Fibroblast of skin of right quadriceps (primary cell): ENCODE measurements at regions not wholly inside any gene's neighbourhood (a gene's known extent, or its start where the extent isn't known, plus 50 kb on each side); places are given as distances from the start of the nearest gene placed in this dataset.
A peak's percentile ranks its signal among the peaks of the same experiment; 100 is the strongest.

Source experiments
- DNase-seq: peaks from one replicate; pipeline ENCODE4 v3.0.0-alpha.2; 2013

DNA sequence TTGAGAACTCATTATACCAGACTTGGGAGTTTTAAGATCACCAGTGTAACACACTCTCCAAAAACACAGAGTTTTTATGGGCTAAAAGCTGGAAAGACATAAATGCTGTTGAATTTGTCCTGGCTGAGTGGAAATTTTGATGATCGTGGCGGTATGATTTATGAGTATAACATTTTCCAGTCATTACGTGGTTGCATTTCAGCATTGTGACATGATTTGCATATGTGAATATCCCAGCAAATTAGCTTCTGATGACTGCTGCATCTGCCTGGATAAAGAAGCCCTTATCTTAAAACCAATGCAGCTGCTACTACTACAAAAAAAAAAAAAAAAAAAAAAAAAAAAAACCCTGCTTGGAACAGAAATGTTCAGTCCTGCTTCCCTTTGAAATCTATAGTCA is 850.9 kb downstream of the TFAP2A start:
- DNase-seq, result peak; percentile 81

DNA sequence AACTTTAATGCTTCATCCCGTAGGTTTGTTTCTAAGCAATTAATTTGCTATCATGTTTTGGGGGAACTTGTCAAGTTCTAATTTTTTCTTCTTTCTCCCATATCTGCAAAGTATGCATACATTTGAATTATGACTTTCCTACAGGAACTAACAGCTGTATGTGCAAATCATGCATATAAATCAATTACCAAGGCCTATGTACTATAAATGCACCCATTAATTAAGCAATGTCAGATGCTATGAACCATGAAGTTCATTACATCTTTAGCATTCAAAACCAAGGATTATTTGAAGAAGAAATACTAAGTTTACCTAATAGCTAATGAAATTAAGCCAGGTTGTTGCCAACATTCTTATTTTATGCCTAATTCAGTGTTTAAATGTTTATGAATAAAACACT is 851.3 kb downstream of the TFAP2A start:
- no peak for DNase-seq

DNA sequence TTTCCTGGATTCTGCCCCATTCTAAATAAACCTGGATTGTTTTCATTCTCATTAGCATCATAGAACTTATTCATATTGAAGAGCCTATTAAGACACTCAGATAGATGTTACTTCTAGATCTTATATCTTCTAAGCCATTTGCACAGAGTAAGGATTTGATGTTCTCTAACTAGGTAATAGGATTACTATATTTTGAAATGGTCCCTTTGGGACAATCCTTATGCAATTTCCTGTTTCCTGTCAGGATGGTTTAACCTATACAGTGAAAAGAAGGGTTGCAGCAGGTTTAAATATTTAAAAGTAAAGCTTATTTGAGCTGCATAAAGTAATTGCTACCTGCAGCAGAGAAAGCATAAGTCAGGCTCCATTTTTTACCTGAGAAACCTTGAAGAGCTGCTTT is 860.1 kb downstream of the TFAP2A start:
- DNase-seq, result no peak

DNA sequence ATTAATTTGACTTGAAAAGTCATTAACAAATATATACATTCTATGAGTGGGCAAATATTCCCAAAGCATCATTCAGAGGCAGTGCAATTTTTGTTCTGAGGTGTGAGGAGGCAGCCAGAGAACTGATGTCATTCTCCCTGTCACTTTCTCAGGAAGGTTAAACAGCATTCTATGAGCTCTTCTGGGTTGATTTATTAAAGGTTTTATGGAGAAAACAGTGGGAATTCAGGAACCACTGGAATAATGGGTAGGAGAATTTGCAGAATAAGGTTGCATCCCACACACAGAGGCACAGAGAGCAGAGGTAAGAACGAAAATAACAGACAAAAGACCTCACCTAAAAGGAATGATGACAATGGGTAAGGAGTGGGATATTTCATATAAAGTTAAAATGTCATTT is 860.6 kb downstream of the TFAP2A start:
- DNase-seq, result no peak

DNA sequence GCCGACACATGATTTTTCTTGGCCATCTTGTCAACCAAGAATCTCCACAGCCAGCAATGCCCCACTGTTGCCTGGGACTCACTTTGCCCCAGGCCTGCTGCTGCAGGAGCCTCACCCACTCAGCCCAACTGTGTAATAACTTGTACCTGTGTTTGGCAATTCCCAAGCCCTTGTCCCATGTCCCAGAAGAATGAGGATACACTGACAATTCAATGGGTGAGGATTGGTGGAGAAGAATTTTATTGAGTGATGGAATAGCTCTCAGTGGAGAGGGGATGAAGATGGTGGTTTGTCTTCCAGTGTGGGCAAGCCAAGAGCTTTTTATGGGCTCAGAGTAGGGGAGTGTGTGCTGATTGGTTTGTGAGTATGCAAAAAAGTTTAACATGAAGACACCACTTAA is 861.9 kb downstream of the TFAP2A start:
- DNase-seq, result no peak

DNA sequence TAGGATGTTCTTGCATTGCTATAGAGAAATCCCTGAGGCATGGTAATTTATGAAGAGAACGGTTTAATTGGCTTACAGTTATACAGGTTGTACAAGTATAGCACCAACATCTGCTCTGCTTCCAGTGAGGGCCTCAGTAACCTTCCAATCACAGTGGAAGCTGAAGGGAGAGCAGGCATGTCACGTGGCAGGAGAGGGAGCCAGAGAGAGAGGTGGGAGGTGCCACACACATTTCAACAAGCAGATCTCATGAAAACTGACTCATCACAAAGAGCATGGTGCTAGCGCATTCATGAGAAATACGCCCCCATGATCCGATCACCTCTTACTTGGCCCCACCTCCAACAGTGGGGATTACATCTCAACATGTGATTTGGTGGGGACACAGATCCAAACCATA is 871.2 kb downstream of the TFAP2A start:
- DNase-seq, result no peak

DNA sequence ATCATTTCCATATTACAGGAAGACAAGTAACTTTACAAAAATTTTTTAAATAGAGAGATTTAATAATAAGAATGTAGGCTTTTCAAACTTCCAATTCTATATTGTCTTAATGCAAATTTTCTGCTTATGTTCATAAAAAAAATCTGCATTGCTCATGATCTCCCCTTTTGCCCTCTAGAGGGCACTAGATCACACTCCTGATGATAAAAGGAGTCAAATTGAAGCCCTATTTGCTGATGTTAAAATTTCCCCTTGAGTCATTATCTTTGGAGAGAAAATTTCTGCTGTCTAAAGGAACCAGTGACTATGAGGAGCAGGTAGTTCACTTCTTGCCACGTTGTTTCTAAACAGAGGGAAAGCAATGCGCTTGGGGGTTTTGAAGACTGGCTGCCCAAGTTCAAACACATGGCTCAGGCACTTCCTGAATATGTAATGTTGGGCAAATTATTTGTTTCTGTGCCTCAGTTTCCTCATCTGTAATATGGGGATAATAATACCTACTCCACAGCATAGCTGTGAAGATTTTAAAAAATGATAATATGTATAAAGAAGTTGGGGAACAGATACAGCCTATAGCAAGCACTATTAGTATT is 874.2 kb downstream of the TFAP2A start:
- DNase-seq, result peak; percentile 56

DNA sequence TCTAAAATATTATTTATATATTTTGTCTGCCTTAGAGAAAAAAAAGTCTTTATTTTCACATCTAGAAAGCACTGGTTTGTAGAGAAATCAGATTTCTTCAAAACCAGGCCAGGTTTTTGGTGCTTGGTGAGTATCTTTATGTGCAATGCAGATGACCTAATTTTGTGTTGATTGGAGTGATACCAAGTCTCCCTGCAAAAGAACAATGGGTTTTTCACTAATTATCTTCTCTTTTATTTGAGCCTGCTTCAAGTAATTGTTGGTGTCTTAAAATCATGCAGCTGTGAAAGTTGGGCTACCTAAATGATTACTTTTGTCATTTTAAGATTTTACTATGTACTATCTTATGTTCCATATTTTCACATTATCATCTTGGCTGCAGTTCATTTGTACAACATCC is 874.7 kb downstream of the TFAP2A start:
- DNase-seq, result no peak

DNA sequence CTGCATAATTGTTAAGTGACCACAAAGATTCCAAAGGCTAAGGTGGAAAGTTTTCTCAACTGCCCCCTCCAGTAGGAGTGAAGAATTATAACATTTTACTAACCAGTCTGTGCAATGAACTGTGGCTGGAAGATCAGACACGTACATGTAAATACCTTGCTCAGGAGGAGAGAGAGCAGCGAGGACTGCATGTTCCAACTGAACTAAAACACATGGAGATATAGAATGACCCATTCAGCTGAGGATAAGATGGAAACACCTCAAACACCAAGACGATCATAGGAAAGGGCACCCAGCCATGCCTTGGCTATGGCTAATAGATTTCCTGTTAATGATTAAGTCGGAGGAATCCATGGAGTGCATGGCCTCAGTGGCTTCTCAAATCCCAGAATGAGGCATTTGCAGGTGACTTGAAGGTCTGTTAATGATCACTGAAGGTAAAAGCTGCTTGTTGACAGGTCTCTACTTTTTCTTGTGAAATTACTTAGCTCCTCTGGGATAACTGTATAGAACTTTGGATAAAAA is 875.6 kb downstream of the TFAP2A start:
- DNase-seq, result no peak

DNA sequence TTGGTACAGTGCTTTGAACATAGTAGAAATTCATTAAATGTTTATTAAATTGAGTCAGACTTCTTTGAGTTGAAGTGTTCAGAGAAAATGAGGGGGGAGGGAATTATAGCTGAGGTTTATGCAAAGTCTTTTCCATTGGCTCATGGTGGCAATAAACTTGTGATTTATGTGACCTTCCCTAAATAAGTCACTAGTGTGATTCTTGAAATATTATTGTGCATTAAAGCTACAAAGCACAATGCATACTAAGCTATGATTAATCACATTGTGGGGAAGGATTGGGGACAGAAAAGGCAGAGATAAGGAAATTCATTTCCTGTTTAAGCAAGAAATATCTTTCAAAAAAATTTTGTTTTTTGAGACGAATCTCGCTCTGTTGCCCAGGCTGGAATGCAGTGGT is 877.5 kb downstream of the TFAP2A start:
- DNase-seq, result peak; percentile 92

DNA sequence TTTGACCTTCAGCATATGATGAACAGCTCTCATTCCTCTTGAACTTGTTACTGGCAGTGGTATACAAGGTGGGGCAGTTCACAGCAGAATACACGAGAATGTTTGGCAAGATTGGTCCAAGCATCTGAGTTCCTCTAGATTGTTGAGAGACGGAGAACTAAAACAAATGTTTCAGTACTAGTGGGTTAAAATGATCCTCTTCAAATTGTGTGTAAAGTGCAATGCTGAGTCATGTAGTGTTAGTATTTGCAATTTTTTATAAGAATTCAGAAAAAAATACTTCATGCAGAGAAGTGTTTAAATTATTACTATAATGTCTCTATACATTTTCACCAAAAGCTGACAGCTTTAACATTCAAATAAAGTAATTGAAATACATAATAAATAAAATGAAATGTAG is 879.8 kb downstream of the TFAP2A start:
- DNase-seq, result no peak

DNA sequence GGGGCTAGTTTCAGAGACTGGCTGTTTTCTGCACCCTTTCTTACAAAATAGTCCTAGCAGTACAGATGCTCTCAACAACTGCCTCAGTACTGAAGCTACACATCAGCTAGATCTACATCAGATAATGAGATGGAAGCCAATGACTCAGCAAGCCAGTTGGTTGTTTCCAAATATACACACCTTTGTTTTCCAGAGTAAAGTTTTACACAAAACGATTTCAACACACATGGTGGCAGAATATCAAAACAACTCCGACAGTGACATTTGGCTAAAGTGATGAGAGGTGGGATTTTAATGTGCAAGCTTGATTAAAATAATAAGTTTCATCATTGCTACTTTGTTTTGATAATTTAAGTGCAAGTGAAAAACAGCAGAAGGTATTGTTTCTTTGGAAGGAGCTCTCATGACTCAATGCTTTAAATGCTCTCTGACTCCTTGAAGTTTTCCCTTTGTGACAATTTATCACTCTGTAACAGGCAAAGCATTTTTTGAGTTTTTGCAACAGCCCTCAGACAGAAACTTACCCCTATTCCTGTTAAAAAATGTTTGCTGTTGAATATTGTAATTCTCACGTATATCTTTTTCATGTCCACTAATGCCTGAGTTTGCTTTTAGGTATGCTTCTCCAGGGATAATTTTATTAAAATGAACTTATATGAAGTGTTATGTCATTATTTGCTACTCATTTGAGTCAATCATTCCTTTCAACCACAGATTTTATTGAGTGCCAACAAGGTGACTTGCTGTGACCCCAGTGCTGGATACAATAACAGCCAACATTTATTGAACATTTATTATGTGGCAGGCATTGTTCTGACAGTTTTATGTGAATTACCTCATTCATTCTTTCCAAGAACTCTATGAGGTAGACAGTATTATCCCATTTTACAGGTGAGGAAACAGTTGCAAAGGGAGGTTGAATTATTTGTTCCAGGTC is 882.0 kb downstream of the TFAP2A start:
- peak; percentile 53 for DNase-seq

DNA sequence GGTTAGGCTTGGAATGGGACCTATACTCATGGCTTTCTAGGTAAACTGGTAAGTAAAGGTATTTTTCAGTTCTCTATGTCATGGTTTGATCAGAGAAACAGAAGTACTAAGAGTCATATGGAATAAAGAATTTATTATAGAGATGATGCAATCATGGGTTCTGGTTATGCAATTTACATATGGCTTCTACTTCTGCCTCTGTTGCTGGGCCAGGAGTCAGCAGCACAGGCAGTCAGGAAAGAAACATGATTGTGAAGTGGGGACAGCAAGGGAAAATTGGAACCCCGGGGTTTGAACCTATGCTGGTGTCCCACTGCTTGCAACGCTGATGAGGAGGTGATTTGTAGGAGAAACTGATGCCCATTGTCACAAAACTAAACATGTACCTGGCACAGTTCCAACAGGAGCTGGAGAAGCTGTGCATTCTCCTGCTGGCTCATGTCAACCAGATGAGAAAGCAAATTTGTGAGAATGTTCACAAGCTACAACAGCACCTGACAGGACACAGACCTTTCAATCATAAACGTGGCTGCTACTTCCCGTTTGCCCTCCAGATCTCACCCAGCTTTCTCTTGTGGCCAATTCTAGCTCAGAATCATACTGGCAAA is 887.1 kb downstream of the TFAP2A start:
- no peak for DNase-seq

DNA sequence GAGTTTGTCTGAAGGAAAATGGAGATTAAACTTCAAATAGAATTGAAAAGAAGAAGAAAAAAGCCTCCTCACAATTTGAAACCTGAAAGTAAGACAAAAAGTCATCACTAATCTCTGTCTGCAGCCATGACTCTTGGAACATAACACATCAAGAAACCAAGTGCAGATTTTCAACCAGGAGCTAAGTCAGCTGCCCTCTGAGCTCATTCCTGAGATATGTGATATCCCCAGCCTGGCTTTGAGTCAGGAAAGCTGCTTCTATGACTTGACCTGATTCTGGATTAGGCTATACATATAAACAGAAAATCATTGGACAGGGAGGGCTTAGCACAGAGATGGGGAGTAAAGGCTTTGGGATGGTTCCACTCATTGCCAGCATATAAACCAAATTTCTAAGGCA is 891.4 kb downstream of the TFAP2A start:
- DNase-seq, result peak; percentile 91

DNA sequence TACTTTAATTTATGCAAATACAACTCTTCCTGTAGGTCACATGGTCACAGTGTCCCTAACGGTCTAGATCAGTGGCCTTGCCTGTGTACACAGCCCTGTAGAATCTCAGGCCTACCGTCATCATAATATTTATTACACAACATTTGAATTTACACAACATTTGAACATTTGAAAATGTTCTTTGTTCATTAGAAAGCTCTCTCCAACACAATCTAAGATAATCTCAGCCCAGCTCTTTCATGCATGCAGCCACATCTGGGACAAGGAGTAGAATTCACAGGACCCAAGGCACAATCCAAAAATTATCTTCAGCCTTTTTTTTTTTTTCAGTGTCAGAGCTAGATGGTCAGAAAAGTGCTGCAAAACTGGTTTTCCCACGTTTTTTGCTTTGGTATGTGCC is 892.8 kb downstream of the TFAP2A start:
- no peak for DNase-seq

DNA sequence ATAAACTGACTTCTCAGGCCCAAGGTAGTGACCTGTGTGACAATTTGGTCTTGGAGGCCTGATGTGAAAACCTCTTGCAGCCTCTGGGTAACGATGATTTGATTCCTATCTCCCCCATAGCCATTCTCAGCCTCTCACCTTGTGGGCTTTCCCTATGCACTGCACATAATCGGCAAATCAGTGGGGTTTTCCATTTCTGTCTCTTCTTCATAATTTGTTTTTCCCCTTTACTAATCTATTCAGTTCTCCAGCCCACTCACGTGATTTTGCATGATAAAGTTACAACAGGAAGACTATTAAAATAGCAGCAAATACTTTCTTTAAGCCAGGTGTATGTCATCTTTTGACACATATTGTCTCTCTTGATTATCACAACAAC is 893.7 kb downstream of the TFAP2A start:
- DNase-seq, result no peak

DNA sequence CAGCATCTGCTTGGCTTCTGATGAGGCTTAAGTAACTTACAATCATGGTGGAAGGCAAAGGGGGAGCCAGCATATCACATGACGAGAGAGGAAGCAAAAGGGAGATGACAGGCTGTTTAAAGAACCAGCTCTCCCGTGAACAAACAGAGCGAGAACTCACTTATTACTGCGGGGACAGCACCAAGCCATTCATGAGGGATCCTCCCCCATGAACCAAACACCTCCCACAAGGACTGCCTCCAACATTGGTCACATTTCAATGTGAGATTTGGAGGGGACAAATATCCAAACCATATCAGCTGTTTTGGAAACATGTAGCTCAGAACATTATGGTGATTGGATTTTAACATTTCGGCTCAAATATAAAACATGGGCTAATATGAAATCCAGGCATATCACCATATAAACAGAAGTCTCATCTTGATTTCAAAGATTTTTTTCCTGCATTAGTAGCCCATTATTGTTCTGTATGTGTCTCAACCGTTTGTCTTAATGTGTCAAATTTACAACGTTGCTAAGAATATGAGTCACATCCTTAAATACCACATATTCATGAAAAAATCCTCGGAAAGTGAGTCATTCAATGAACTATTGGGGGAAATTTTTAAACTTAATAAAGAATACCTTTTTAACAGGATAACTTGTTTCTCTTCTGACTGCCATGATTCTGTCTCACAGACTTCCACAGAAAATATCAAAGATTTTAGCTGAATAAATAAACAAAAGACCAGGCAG is 894.3 kb downstream of the TFAP2A start:
- DNase-seq, result peak; percentile 90

DNA sequence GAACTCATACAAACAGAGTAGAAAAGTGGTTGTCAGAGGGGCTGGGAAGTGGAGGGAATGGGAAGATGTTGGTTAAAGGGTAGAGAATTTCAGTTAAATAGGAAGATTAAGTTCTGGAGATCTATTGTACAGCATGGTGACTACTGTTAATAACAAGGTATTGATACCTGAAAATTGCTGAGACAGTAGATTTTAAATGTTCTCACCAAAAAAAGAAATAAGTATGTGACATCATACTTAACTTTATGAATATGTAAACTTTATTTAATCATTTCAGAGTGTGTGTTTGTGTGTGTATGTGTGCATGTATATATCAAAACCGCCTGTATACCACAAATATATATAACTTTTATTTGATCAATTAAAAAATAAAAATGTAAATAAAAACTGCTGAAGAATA is 896.4 kb downstream of the TFAP2A start:
- no peak for DNase-seq

DNA sequence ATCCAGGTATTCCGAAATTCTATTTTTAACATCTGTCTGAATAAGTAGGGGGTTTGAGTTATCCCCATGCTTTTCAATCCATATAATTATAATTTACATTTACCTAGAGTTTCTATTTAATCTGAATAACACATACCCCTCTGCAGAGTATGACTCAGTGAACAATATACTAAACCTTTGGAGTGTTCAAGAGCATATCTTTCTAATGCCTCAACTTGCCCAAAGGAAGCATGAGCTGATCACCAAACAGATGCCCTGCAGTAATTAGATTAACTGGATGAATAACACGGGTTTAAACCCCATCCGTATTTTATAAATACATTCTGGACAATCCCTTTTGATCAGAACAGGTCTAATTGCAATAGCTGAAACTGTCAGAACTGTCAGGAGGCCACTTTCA is 897.1 kb downstream of the TFAP2A start:
- no peak for DNase-seq

DNA sequence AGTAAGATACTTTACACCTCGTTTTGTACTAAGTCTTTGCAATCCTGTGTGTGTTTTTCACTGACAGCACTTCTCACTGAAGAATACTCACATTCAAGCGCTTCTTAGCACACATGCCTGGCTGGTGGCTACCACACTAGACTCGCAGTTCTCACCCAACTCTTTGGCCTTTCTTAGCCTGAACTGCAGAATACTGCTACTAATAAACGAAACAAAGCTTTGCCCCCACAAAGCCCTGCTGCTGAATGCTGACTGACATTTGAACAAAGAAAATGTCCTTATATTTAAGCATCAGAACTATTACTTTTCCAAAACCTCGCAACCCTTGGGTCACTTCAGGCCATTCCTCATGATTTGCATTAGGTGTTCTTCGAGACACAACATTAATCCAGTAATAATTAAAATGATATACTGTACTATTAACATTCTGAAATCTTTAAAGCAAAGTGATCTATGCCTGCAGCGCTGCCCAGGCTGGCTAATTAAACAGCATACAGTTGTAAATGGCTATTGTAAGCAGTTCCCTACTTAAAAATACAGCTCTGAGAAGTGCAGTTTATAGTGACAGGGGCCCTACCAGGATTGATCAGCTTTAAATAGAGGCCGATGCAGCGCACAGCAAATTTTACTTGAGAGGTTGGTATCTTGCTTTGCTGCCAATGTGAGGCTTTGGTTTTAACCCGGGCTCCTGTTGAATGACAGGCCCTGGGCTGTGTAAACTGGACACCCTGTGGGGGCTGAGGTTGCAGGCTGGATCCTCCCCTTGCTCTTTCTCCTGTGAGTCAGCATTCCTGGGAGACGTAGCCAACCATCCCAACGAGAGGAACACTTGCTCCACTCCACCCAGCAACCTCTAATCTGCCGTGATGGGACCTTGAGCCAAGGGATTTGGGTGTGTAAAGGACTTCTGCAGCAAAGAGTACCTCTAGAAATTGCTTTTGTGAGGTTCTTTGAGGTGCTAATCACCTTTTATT is 899.0 kb downstream of the TFAP2A start:
- peak; percentile 66 for DNase-seq

DNA sequence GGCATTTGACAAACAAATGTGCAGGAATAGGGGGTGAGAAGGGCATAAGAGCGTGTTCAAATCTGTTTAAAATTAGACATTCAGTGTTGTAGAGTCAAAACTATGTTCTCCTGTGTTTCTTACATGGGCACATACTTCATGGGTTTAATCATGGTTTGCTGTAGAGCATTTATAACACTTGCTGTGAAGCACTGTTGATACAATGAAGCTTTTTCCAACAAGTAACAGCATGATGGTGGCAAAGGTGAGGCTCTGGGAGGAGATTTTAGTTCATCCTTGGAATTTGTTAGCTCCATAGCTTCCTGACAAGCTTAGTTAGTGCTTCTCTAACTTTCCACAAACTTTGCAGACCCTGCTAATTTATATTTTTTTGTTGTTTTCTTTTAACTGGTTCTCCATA is 900.7 kb downstream of the TFAP2A start:
- no peak for DNase-seq

DNA sequence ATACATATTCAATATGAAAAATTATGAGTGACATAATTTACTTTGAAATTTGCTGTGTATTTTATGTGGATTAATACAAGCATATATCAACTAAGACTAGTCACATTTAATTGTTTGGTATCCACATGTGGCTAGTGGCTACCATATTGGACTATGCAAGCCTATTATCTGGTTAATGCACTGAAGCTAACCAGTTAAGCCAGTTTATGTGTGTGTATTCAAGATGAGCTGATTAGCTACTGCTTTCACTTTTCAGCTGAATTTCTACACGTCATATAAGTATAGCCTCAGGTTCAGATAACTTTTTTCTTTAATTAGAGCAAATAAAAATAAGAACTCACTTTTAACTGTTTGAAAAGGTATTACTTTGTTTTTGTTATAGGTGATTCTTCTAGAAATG is 903.7 kb downstream of the TFAP2A start:
- no peak for DNase-seq
